PC-3 (cell line): ENCODE measurements at regions not wholly inside any gene's neighbourhood (a gene's known extent, or its start where the extent isn't known, plus 50 kb on each side); places are given as distances from the start of the nearest gene placed in this dataset.
A peak's percentile ranks its signal among the peaks of the same experiment; 100 is the strongest.

Source experiments
- ATAC-seq: fragments of 200-7000 bp; cut with Tn5 transposase; 2 replicates; pipeline ENCODE4 v1.9.1; 2020; ENCODE audit warnings: mild to moderate bottlenecking, moderate library complexity
- BruUV-seq: library from RNA; stranded (reverse); fragments of 400-500 nt; replicated peaks from 2 replicates; lab custom pipeline; 2021; lab: Mats Ljungman, UMichigan
- CTCF ChIA-PET: fragments of 300-600 bp; sonication (Branson Sonifier 250); formaldehyde crosslinking; loops from one replicate; lab custom pipeline; 2022; ENCODE audit warnings: antibody characterized with exemption; lab: Charles Lee
- POLR2A ChIA-PET: fragments of 300-600 bp; sonication (Branson Sonifier 250); formaldehyde crosslinking; loops from one replicate; lab custom pipeline; 2022; ENCODE audit warnings: antibody characterized with exemption; ENCODE audit not compliant: unreplicated experiment; lab: Charles Lee
- DNase-seq: peaks from one replicate; pipeline ENCODE4 v3.0.0-alpha.2; 2015
- H2AFZ ChIP-seq: fragments of 300-600 bp; sonication (generic); 2 replicates; pipeline ENCODE4 v1.6.0; 2016; ENCODE audit warnings: antibody characterized with exemption, low read length
- H3F3A ChIP-seq: fragments of 300-600 bp; sonication (generic); one replicate; pipeline ENCODE4 v1.6.0; 2017; ENCODE audit warnings: antibody characterized with exemption, low read length, control low read depth, mild to moderate bottlenecking; ENCODE audit not compliant: unreplicated experiment
- H3K27ac ChIP-seq: fragments of 300-600 bp; sonication (generic); 2 replicates; pipeline ENCODE4 v1.5.1; 2016; ENCODE audit warnings: mild to moderate bottlenecking, low read length
- H3K27me3 ChIP-seq: fragments of 300-600 bp; sonication (generic); 2 replicates; pipeline ENCODE4 v1.6.1; 2016; ENCODE audit warnings: low read length, mixed read lengths
- H3K36me3 ChIP-seq: fragments of 300-600 bp; sonication (generic); 2 replicates; pipeline ENCODE4 v1.6.1; 2016; ENCODE audit warnings: low read depth, mixed run types, low read length, mixed read lengths
- H3K4me1 ChIP-seq: fragments of 300-600 bp; sonication (generic); 2 replicates; pipeline ENCODE4 v1.5.1; 2016; ENCODE audit warnings: low read length; ENCODE audit not compliant: insufficient read depth
- H3K4me2 ChIP-seq: fragments of 300-600 bp; sonication (generic); 2 replicates; pipeline ENCODE4 v1.6.0; 2016; ENCODE audit warnings: low read length
- H3K4me3 ChIP-seq: fragments of 300-600 bp; sonication (generic); 2 replicates; pipeline ENCODE4 v1.5.1; 2016; ENCODE audit warnings: mild to moderate bottlenecking, low read length, mixed read lengths
- H3K79me2 ChIP-seq: fragments of 300-600 bp; sonication (generic); 2 replicates; pipeline ENCODE4 v1.6.1; 2017; ENCODE audit warnings: low read length, mixed read lengths
- H3K9ac ChIP-seq: fragments of 300-600 bp; sonication (generic); 2 replicates; pipeline ENCODE4 v1.6.0; 2016; ENCODE audit warnings: mild to moderate bottlenecking, low read length
- H3K9me2 ChIP-seq: fragments of 300-600 bp; sonication (generic); replicated peaks from 2 replicates; pipeline ENCODE4 v1.6.1; 2016; ENCODE audit warnings: mixed run types, low read length, mixed read lengths
- H3K9me3 ChIP-seq: fragments of 300-600 bp; sonication (generic); 2 replicates; pipeline ENCODE4 v1.6.1; 2016; ENCODE audit warnings: low read length, mixed read lengths
- H4K20me1 ChIP-seq: fragments of 300-600 bp; sonication (generic); 2 replicates; pipeline ENCODE4 v1.6.1; 2016; ENCODE audit warnings: low read length, mixed read lengths
- CTCF ChIP-seq: fragments of 300-600 bp; sonication (generic); conservative IDR thresholded peaks from 2 replicates; pipeline ENCODE4 v1.5.1; 2017; ENCODE audit warnings: antibody characterized with exemption, low read depth, mild to moderate bottlenecking, low read length
- EZH2 ChIP-seq: fragments of 300-600 bp; sonication (generic); IDR thresholded peaks from one replicate; pipeline ENCODE4 v1.6.1; 2017; ENCODE audit warnings: antibody characterized with exemption, mild to moderate bottlenecking, low read length; ENCODE audit not compliant: unreplicated experiment
- EZH2phosphoT487 ChIP-seq: fragments of 300-600 bp; sonication (generic); IDR thresholded peaks from 2 replicates; pipeline ENCODE4 v1.6.1; 2018; ENCODE audit warnings: mild to moderate bottlenecking, antibody characterized with exemption, low read length, borderline replicate concordance
- intact Hi-C: fragments of 100-400 bp; cut with micrococcal nuclease; formaldehyde crosslinking; loops from 2 replicates; pipeline ENCODE4 v1.9.0; 2023

- no TSS peak for BruUV-seq
- Histone ChIP-seq H3K27ac (no peak overlapping the region), H3K4me1 (peaks cover 6% of the 10 kb centered on the region; the same call in 1 of the 2 replicates), H3K36me3 (no peaks in the 10 kb centered on the region), H3F3A (no peaks in the 10 kb centered on the region), H4K20me1 (no peaks in the 10 kb centered on the region), H3K9ac (no peak overlapping the region), H2AFZ (no peak overlapping the region), H3K27me3 (no peaks in the 10 kb centered on the region), H3K9me3 (no peaks in the 10 kb centered on the region), H3K9me2 (no peaks in the 10 kb centered on the region), H3K4me3 (no peak overlapping the region), H3K4me2 (no peak overlapping the region), H3K79me2 (no peaks in the 10 kb centered on the region)
- DNase-seq (peak; percentile 21), ATAC-seq (peak; percentile 64)
- ChIA-PET CTCF (no interaction called here), POLR2A (no interaction called here)
- intact Hi-C loops = no loop called here
- no peak for TF ChIP-seq CTCF
- no peak for TF ChIP-seq EZH2
- TF ChIP-seq EZH2phosphoT487 = no peak
Observed at GRCh38 chr13:65597839-65598818, 1632.0 kb downstream of the PCDH9 start.

DNA sequence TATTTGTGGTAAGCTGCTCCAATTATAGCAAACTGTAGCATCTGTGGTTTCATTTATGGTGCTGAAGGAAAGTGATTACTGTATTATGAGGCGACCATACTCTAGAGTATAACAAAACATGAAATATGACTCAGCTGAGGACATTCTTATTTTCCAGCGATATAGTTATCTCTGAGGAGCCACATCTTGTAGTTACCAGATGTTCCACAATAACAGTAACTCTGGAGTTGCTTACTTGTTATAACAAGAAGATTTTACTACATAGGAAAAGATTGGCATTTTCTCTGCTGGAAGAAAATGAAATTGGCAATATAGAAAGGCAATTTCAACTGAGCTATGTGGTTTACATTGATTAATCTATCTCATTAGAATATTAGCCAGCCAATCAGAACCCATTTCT is 1634.2 kb downstream of the PCDH9 start:
- H4K20me1 ChIP-seq = no peaks in the 10 kb centered on the region
- ATAC-seq (no peak), DNase-seq (no peak)
- no peak overlapping the region for H3K27ac ChIP-seq
- TF ChIP-seq EZH2 = no peak
- no peak for TF ChIP-seq EZH2phosphoT487
- no peak for TF ChIP-seq CTCF
- no peak overlapping the region for H3K4me2 ChIP-seq
- CTCF ChIA-PET = no interaction called here
- H3K9ac ChIP-seq = no peak overlapping the region
- intact Hi-C loops = no loop called here
- BruUV-seq = no TSS peak
- POLR2A ChIA-PET = no interaction called here
- H3K36me3 ChIP-seq = no peaks in the 10 kb centered on the region
- H2AFZ ChIP-seq = no peak overlapping the region
- H3K9me3 ChIP-seq = no peaks in the 10 kb centered on the region
- H3K4me3 ChIP-seq = no peak overlapping the region
- no peaks in the 10 kb centered on the region for H3K9me2 ChIP-seq
- H3K27me3 ChIP-seq = no peaks in the 10 kb centered on the region
- H3K79me2 ChIP-seq = no peaks in the 10 kb centered on the region
- H3F3A ChIP-seq = no peaks in the 10 kb centered on the region
- H3K4me1 ChIP-seq = peaks cover 6% of the 10 kb centered on the region; the same call in 1 of the 2 replicates

DNA sequence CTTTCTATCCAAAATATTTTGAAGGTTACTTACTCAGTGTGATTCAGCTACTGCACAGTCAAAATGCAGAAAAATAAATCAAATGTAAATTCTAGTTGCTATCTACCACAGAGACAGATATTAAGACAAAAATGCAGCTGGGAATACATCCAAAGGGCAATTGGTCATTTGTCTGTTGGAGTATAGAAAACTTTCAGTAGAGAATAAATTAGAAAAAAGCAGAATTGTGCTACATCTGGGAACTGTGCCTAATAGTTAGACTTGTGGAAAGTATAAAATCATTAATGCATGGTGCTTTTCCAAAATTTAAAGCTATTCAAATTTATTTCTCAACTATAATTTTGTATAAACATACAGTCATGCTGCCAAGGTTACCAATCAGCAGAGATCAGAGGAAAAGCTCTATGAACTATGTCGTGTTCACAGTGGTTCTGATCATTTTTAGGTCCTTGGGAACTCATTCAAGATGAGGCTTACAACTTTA is 1635.8 kb downstream of the PCDH9 start:
- BruUV-seq = no TSS peak
- Histone ChIP-seq H3K9ac (no peak overlapping the region), H3K27ac (no peak overlapping the region), H4K20me1 (no peaks in the 10 kb centered on the region), H3K79me2 (no peaks in the 10 kb centered on the region), H3K4me3 (no peak overlapping the region), H3F3A (no peaks in the 10 kb centered on the region), H3K9me2 (no peaks in the 10 kb centered on the region), H3K4me2 (no peak overlapping the region), H3K36me3 (no peaks in the 10 kb centered on the region), H3K4me1 (peaks cover 6% of the 10 kb centered on the region; the same call in 1 of the 2 replicates), H3K27me3 (no peaks in the 10 kb centered on the region), H3K9me3 (no peaks in the 10 kb centered on the region), H2AFZ (no peak overlapping the region)
- no peak for ATAC-seq
- CTCF ChIA-PET = no interaction called here
- TF ChIP-seq EZH2phosphoT487 (no peak), CTCF (no peak), EZH2 (no peak)
- POLR2A ChIA-PET = no interaction called here
- intact Hi-C loops = no loop called here
- DNase-seq = no peak
